ENCODE measurements at regions not wholly inside any gene's neighbourhood (a gene's known extent, or its start where the extent isn't known, plus 50 kb on each side); places are given as distances from the start of the nearest gene placed in this dataset.

- no peak for TF ChIP-seq POLR2AphosphoS5 (IDR thresholded peaks at IDR 0.05; ENCODE audit: borderline replicate concordance, low read depth, low read length)
- TF ChIP-seq FOXP2 (optimal IDR thresholded peaks at IDR 0.05; ENCODE audit: control extremely low read depth, extremely low read length, insufficient read depth) = no peak
- no peak for TF ChIP-seq EZH2 (IDR thresholded peaks at IDR 0.05)
Measured at GRCh38 chr7:424961-425793, 94.5 kb downstream of the PDGFA start.

Measured in SK-N-MC (cell line).